ENCODE measurements at regions not wholly inside any gene's neighbourhood (a gene's known extent, or its start where the extent isn't known, plus 50 kb on each side); places are given as distances from the start of the nearest gene placed in this dataset.
A peak's percentile ranks its signal among the peaks of the same experiment; 100 is the strongest.
"Not testable (repeated sequence)": the region's sequence is repeated elsewhere in the genome, so short reads cannot be mapped to it uniquely, and the experiment has no call there.

GRCh38 chr17:21513012-21513570 is 136.9 kb downstream of the KCNJ12 start:
- H3K27me3 Mint-ChIP-seq, result peaks cover 59% of the 10 kb centered on the region
- no peak overlapping the region for H3K27ac Mint-ChIP-seq
- TF ChIP-seq, protein P1, sequence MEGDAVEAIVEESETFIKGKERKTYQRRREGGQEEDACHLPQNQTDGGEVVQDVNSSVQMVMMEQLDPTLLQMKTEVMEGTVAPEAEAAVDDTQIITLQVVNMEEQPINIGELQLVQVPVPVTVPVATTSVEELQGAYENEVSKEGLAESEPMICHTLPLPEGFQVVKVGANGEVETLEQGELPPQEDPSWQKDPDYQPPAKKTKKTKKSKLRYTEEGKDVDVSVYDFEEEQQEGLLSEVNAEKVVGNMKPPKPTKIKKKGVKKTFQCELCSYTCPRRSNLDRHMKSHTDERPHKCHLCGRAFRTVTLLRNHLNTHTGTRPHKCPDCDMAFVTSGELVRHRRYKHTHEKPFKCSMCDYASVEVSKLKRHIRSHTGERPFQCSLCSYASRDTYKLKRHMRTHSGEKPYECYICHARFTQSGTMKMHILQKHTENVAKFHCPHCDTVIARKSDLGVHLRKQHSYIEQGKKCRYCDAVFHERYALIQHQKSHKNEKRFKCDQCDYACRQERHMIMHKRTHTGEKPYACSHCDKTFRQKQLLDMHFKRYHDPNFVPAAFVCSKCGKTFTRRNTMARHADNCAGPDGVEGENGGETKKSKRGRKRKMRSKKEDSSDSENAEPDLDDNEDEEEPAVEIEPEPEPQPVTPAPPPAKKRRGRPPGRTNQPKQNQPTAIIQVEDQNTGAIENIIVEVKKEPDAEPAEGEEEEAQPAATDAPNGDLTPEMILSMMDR (conservative IDR thresholded peaks at IDR 0.05), result peak; percentile 90
- H3K9me3 Mint-ChIP-seq, result no peaks in the 10 kb centered on the region
- no peaks in the 10 kb centered on the region for H3K36me3 Mint-ChIP-seq
- H3K4me3 Mint-ChIP-seq, result peak overlapping the region; percentile 69
- H3K4me1 Mint-ChIP-seq (ENCODE audit: unreplicated experiment), result peaks cover 13% of the 10 kb centered on the region
- DNase-seq (ENCODE audit: extremely low spot score, unreplicated experiment), result peak; percentile 84

DNA sequence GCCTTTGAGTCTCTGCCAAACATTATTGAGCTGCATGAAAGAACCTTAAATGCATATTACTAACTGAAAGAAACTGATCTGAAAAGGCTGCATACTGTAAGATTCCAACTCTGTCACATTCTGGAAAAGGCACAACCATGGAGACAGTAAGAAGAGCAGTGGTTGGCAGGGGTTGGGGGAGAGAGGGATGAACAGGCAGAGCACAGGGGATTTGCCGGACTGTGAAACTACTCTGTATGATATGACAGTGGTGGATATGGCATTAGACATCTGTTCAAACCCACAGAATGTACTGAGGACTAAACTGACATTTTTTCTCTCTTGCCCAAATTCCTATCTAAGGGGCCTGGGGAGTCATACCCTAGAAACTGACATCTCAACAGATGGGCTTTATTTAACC is 138.4 kb downstream of the KCNJ12 start:
- H3K27ac Mint-ChIP-seq; H3K36me3 Mint-ChIP-seq; H3K9me3 Mint-ChIP-seq; H3K4me3 Mint-ChIP-seq; DNase-seq (ENCODE audit: extremely low spot score, unreplicated experiment): not testable (repeated sequence)
- H3K4me1 Mint-ChIP-seq (ENCODE audit: unreplicated experiment), result peaks cover 13% of the 10 kb centered on the region
- peaks cover 57% of the 10 kb centered on the region for H3K27me3 Mint-ChIP-seq

- no peaks in the 10 kb centered on the region for H3K9me3 Mint-ChIP-seq
- TF ChIP-seq, protein P1 (conservative IDR thresholded peaks at IDR 0.05), result no peak
- no peak overlapping the region for H3K27ac Mint-ChIP-seq
- H3K27me3 Mint-ChIP-seq, result peaks cover 33% of the 10 kb centered on the region
- H3K36me3 Mint-ChIP-seq, result no peaks in the 10 kb centered on the region
- no peaks in the 10 kb centered on the region for H3K4me1 Mint-ChIP-seq (ENCODE audit: unreplicated experiment)
- H3K4me3 Mint-ChIP-seq, result no peak overlapping the region
- no peak for DNase-seq (ENCODE audit: extremely low spot score, unreplicated experiment)
These were observed 141.6 kb downstream of the KCNJ12 start for GRCh38 chr17:21517538-21518293.

- Mint-ChIP-seq H3K9me3 (no peaks in the 10 kb centered on the region), H3K4me1 (ENCODE audit: unreplicated experiment) (no peaks in the 10 kb centered on the region), H3K4me3 (no peak overlapping the region), H3K36me3 (no peaks in the 10 kb centered on the region), H3K27ac (no peak overlapping the region), H3K27me3 (peaks cover 9% of the 10 kb centered on the region)
- DNase-seq (ENCODE audit: extremely low spot score, unreplicated experiment), result no peak
- TF ChIP-seq, protein P1 (conservative IDR thresholded peaks at IDR 0.05), result no peak
These were observed 146.7 kb downstream of the KCNJ12 start for GRCh38 chr17:21522755-21523336.

- H3K4me1 Mint-ChIP-seq (ENCODE audit: unreplicated experiment), result no peaks in the 10 kb centered on the region
- TF ChIP-seq, protein P1 (conservative IDR thresholded peaks at IDR 0.05), result no peak
- peaks cover 7% of the 10 kb centered on the region for H3K27me3 Mint-ChIP-seq
- no peaks in the 10 kb centered on the region for H3K9me3 Mint-ChIP-seq
- H3K4me3 Mint-ChIP-seq, result no peak overlapping the region
- H3K27ac Mint-ChIP-seq, result no peak overlapping the region
- no peaks in the 10 kb centered on the region for H3K36me3 Mint-ChIP-seq
- DNase-seq (ENCODE audit: extremely low spot score, unreplicated experiment), result no peak
These were observed 147.5 kb downstream of the KCNJ12 start for GRCh38 chr17:21523497-21524210.

DNA sequence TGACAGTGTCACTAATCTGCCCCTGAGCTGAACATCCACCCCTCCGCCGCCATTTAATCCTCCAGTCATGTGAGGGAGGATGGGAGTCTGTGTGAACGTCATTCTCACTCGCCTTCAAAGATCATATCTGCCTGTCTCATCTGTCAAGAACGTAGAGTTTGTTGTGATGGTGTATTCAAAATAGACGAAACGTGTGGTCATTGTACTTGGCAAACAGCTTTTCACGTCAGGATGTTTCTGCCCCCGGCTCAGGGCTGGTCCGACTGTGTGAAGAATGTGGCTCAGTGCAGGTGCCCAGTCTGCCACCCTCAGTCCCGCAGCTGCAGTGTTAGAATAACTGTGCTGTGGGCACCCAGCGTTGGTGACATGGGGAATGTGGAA is 148.0 kb downstream of the KCNJ12 start:
- Mint-ChIP-seq H3K9me3 (no peaks in the 10 kb centered on the region), H3K36me3 (no peaks in the 10 kb centered on the region), H3K27ac (no peak overlapping the region), H3K4me1 (ENCODE audit: unreplicated experiment) (no peaks in the 10 kb centered on the region), H3K27me3 (peaks cover 3% of the 10 kb centered on the region), H3K4me3 (no peak overlapping the region)
- DNase-seq (ENCODE audit: extremely low spot score, unreplicated experiment), result no peak
- TF ChIP-seq, protein P1 (conservative IDR thresholded peaks at IDR 0.05), result no peak
